Right lung (tissue), 2 donors: ENCODE measurements at regions not wholly inside any gene's neighbourhood (a gene's known extent, or its start where the extent isn't known, plus 50 kb on each side); places are given as distances from the start of the nearest gene placed in this dataset.
"Not testable (repeated sequence)": the region's sequence is repeated elsewhere in the genome, so short reads cannot be mapped to it uniquely, and the experiment has no call there.

ENCODE experiments used
- DNase-seq, 2 donors: peaks; one replicate each; pipeline ENCODE4 v3.0.0-alpha.2; 2013

DNA sequence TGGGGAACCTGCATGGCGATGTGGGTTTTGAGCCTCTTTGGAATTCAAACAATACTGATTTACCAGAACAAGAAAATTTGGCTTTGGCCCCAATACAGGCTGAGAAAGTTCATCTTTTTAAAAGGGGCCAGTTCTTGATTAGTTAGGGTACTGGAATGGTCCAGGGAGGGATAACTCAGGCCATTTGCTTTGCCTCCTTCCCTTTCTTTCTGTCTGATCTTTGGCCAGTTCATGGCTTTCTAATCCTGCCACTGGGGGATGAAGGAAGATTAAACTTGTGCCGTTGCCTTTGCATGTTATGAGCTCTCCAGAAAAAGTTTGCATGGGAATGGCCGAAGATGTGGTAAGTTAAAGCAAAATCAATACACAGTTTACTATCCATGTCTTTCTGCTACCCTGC, 78.4 kb downstream of the ADAMTS15 start:
- DNase-seq = no peak

DNA sequence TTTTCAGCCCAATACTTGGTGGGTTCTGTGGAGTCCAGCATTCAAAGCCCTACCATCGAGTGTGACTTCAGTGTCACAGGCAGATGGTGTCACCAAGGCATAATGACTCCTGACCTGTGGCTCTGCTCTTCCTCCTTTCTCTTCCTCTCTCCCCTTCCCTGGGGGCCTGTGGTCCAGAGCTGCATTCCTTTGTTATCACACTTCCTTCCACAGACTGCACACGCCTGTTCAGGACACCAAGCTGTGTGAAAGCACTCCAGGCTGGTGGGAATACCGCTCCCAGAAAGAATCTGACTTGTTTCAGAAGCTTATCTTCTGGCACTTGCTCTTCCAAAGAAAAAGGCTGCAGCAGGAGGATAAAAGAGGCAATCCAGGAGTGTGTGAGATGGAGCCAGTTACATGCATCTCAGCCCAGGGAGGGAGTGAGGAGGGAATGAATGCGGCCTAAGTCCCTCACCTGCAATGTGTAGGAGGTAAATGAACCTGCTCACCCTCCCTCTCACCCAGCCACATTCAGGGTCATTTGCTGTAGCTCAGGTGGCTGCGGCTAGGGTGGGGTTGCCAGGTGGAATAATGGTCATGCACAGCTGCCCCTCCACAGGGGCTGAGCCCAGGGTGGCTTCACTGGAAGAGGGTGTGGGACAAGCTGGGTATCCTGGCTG, 79.3 kb downstream of the ADAMTS15 start:
- DNase-seq = no peak

GRCh38 chr11:130528298-130529261, 80.1 kb downstream of the ADAMTS15 start:
- no peak for DNase-seq

- DNase-seq = no peak
These were observed 80.9 kb downstream of the ADAMTS15 start for GRCh38 chr11:130529366-130529765.

DNA sequence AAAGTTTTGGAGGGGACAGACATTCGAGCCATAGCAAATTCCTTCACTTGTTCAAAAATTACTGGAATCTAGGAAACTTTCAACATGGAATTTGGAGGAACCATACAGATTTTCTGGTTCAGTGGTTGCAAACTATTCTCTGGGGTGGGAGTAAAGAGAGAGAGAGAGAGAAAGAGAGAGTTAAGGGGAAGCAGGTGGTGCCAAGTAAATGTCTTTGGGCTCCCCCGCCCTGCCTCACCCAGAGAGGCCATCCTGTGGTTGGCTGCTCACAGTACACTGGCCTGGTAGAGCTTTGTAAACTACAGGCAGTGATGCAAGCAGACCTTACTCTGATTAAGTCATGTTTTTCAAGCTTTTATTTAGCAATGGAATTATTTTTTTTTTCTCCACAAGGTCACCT, 82.6 kb downstream of the ADAMTS15 start:
- no peak for DNase-seq

DNA sequence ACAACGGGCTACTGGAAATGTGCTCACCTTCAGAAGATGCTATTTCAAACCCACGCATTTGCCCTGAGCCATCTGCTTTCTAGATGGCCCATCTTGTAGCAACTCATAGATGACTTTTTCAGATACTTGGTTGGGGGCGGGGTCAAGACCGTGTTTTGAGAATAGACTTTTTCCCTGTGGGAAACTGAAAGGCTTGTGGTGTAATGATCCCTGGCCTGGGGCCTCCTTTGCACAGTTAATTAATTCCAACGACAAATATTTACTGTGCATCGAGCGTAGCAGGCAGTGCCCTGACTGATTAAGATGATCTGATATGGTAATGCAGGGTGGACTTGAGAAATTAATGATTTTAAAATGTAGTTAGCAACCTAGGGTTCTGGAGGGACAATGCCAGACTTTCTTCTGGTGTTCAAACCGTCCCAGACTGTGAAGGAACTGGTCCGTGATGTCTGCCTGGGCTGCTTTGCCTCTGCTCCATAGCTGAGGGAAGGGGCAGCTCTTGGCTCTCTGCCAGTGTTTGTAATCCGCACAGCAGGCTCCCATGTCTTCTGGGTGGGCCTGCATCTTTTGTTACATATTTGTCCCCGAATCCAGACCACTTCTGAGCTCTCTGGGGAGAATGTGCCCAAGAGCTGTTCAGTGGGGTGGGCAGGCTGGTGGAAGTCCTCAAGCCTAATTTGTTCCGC, 84.8 kb downstream of the ADAMTS15 start:
- no peak for DNase-seq

- no peak for DNase-seq
These were observed 85.4 kb downstream of the ADAMTS15 start for GRCh38 chr11:130533871-130534270.

- DNase-seq = no peak
These were observed 86.1 kb downstream of the ADAMTS15 start for GRCh38 chr11:130534551-130534950.

DNA sequence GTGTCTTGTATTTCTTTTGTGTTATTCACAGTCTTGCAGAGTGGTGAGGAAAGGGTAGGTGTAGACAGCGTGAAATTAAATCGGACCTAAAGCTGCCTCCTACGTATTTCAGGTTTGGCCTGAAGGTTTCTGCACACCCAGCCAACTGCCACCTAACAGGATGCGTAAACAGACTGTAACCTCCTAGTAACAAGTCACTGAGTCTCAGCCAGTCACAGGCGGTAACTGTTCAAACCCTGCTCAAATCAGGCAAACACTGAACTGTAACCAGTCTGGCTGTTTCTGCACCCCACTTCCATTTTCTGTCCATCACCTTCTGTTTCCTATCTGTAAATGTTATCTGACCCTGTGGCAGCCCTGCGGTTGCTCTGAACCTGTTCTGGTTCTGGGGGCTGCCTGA, 87.1 kb downstream of the ADAMTS15 start:
- DNase-seq = no peak

GRCh38 chr11:130536106-130537040, 87.9 kb downstream of the ADAMTS15 start:
- DNase-seq = no peak

DNA sequence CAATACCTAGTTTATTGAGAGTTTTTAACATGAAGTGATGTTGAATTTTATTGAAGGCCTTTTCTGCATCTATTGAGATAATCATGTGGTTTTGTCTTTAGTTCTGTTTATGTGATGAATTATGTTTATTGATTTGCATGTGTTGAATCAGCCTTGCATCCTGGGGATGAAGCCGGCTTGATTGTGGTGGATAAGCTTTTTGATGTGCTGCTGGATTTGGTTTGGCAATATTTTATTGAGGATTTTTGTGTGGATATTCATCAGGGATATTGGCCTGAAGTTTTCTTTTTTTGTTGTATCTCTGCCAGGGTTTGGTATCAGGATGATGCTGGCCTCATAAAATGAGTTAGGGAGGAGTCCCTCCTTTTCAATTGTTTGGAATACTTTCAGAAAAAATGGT, 91.2 kb downstream of the ADAMTS15 start:
- not testable (repeated sequence) for DNase-seq

DNA sequence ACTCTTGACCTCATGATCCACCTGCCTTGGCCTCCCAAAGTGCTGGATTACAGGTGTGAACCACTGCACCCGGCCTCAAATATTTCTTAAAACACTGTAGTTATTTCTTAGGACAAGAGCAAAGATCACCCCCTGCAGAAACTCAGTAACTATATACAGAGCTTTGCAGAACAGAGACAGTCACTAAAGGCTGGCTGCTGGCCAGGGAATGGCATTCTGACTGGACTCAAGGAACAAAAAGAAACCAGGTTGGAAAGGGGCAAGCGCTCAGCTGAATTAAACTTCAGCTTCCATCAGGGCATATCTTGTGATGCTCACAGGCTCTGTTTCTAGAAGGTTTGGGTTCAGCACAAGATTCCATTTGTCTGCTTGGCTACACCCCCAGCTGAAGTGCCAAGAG, 95.8 kb downstream of the ADAMTS15 start:
- no peak for DNase-seq

- no peak for DNase-seq
These were observed 97.1 kb downstream of the ADAMTS15 start for GRCh38 chr11:130545449-130546072.

DNA sequence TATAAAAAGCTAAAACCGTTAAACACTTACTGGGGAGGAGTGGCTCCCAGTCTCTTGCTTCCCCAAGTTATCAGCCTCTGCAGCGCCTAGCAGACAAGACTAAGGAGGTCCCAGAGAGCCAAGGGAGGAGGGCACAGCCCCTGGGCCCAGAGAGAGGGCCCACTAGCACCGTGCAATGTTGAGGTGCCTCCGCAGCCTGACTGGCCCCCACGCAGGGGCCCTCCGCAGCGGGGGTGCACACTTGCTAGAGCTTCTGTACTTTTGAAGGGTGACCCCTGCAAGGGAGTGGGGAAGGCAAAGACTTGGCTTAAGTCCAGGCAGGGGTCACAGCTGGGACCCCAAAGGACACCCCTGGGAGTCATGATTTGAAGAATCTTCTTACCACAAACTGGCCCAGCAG, 98.0 kb downstream of the ADAMTS15 start:
- no peak for DNase-seq

GRCh38 chr11:130546901-130547694, 98.7 kb downstream of the ADAMTS15 start:
- DNase-seq = no peak

GRCh38 chr11:130547761-130548490, 99.5 kb downstream of the ADAMTS15 start:
- DNase-seq = no peak

DNA sequence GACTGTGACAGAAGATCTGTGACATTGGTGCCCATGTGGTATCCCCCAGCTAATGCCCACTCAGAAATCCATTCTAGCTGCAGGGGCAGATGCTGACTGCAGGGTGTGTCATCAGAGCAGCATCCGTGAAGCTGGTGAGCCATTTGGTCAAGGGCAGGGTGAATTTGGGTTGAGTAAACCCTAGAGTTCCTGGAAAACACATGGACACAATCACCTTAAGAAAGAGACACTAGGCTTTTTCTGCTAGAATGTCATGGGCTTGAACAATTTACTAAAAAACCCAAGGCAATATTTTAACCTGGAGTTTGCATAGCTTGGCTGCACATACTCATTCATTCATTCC, 100.0 kb downstream of the ADAMTS15 start:
- DNase-seq = no peak

GRCh38 chr11:130549393-130549999, 101.1 kb downstream of the ADAMTS15 start:
- no peak for DNase-seq

- DNase-seq = no peak
These were observed 101.7 kb downstream of the ADAMTS15 start for GRCh38 chr11:130550150-130550549.
